Adrenal gland (tissue), 9 donors: ENCODE measurements at regions not wholly inside any gene's neighbourhood (a gene's known extent, or its start where the extent isn't known, plus 50 kb on each side); places are given as distances from the start of the nearest gene placed in this dataset.

Experiments
- DNase-seq, 7 donors: peaks; one replicate each; pipeline ENCODE4 v3.0.0-alpha.2; 2019 to 2020
- H3K27ac ChIP-seq, 5 donors: fragments of 200-600 bp; sonication (generic) in 4 of 5; 1 replicate in 3 of 5; 2 replicates in 2 of 5; pipeline versions ENCODE4 v1.5.1 to v1.8.0; 2016 to 2020; ENCODE audit warnings: mild to moderate bottlenecking in 1 of 5
- H3K27me3 ChIP-seq: fragments of 200-600 bp; 2 replicates; pipeline ENCODE4 v1.8.0; 2021
- H3K36me3 ChIP-seq, 2 donors: fragments of 200-600 bp; replicated peaks in 1 of 2; 1 replicate in 1 of 2; 2 replicates in 1 of 2; pipeline versions ENCODE4 v1.5.1 to v1.8.0; 2018 to 2022
- H3K4me1 ChIP-seq, 2 donors: fragments of 200-600 bp; replicated peaks in 1 of 2; 1 replicate in 1 of 2; 2 replicates in 1 of 2; pipeline versions ENCODE4 v1.5.1 to v1.8.0; 2018 to 2021
- H3K4me3 ChIP-seq, 4 donors: fragments of 200-600 bp; sonication (generic) in 3 of 4; one replicate each; pipeline ENCODE4 v1.5.1; 2016 to 2018
- H3K9me3 ChIP-seq, 3 donors: fragments of 200-600 bp; sonication (generic) in 1 of 3; replicated peaks in 1 of 3; 1 replicate in 2 of 3; 2 replicates in 1 of 3; pipeline versions ENCODE4 v1.5.1 to v1.8.0; 2016 to 2021
- POLR2A ChIP-seq, 2 donors: fragments of 450-650 bp; IDR thresholded peaks; one replicate each; pipeline ENCODE4 v1.6.1; 2017; ENCODE audit warnings: antibody characterized with exemption in 2 of 2, mild to moderate bottlenecking in 2 of 2, moderate library complexity in 1 of 2
- WGBS, 4 donors: extraction: QIAGEN DNeasy Blood & Tissue Kit in 2 of 4; methylation state at CpG; one replicate each; pipeline versions ENCODE4 v1.1.5 to v1.1.7; 2013 to 2017; 5-methylcytosine and 5-hydroxymethylcytosine counted together
- intact Hi-C, 2 donors: fragments of 100-400 bp; cut with DNase I; formaldehyde crosslinking; loops; one replicate each; pipeline versions ENCODE4 v1.14.1 to v1.15.0; 2022 to 2023
- TF ChIP-seq, protein P1 (sequence below), 6 experiments: fragments of 450-650 bp in 4 of 6; fragments of 200-600 bp in 2 of 6; sonication (generic) in 1 of 6; IDR thresholded peaks; 1 replicate in 5 of 6; 2 replicates in 1 of 6; pipeline versions ENCODE4 v1.5.1 to v1.8.0; 2016 to 2021; ENCODE audit warnings: antibody characterized with exemption in 6 of 6, mild to moderate bottlenecking in 2 of 6, moderate library complexity in 1 of 6
- donor health status: healthy with polysubstance abuse.
- donor health status: Bipolar disorder and iron deficiency.
- donor health status: DM: yes; HTN: yes; CAD: no.
- donor health status: DM: no; HTN: no; CAD: no.
- donor health status: DM: no; HTN: no; CAD: no.

GRCh38 chr2:217505303-217505702 lies 497.5 kb downstream of the TNS1 start:
- TF ChIP-seq POLR2A (IDR thresholded peaks at IDR 0.05) = no peak
- TF ChIP-seq, protein P1, sequence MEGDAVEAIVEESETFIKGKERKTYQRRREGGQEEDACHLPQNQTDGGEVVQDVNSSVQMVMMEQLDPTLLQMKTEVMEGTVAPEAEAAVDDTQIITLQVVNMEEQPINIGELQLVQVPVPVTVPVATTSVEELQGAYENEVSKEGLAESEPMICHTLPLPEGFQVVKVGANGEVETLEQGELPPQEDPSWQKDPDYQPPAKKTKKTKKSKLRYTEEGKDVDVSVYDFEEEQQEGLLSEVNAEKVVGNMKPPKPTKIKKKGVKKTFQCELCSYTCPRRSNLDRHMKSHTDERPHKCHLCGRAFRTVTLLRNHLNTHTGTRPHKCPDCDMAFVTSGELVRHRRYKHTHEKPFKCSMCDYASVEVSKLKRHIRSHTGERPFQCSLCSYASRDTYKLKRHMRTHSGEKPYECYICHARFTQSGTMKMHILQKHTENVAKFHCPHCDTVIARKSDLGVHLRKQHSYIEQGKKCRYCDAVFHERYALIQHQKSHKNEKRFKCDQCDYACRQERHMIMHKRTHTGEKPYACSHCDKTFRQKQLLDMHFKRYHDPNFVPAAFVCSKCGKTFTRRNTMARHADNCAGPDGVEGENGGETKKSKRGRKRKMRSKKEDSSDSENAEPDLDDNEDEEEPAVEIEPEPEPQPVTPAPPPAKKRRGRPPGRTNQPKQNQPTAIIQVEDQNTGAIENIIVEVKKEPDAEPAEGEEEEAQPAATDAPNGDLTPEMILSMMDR (IDR thresholded peaks at IDR 0.05) = no peak
- H3K27me3 ChIP-seq = no peaks in the 10 kb centered on the region
- H3K27ac ChIP-seq = no peak overlapping the region
- peaks cover 0 to 3% of the 10 kb centered on the region in 2 donors for H3K4me1 ChIP-seq
- intact Hi-C loops = no loop called here
- no peaks in the 10 kb centered on the region for H3K9me3 ChIP-seq
- no peak overlapping the region for H3K4me3 ChIP-seq
- no peaks in the 10 kb centered on the region for H3K36me3 ChIP-seq
- no peak for DNase-seq
- 84 to 100% (median 99%) methylated on average over 1 of the region's 1 CpG for WGBS, 4 donors

DNA sequence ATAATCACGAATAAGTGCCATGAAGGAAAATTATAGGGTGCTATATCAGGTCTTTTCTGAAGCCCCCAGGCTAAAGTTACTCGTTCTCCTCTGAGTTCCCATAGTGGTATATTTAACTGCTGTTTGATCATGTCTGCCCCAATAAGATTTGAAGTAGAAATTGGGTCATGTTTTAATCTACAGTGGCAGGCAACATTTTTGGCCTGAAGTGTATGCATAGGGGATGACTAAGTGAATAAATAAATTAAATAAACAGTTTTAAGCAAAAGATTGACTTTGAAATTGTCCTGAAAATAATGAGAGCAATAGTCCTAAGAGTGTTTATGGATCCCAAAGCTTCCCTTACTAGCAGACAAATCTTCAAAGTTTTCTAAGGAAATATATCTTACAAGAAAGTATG lies 500.9 kb downstream of the TNS1 start:
- TF ChIP-seq POLR2A (IDR thresholded peaks at IDR 0.05) = no peak
- TF ChIP-seq, protein P1 (IDR thresholded peaks at IDR 0.05) = no peak
- no peaks in the 10 kb centered on the region for H3K9me3 ChIP-seq
- no peak for DNase-seq
- no peaks in the 10 kb centered on the region for H3K4me1 ChIP-seq
- H3K27ac ChIP-seq = no peak overlapping the region
- no peak overlapping the region for H3K4me3 ChIP-seq
- no peaks in the 10 kb centered on the region for H3K27me3 ChIP-seq
- WGBS, 4 donors = 88 to 90% (median 89%) methylated on average over 2 of the region's 2 CpGs
- intact Hi-C loops = no loop called here
- H3K36me3 ChIP-seq = no peaks in the 10 kb centered on the region

DNA sequence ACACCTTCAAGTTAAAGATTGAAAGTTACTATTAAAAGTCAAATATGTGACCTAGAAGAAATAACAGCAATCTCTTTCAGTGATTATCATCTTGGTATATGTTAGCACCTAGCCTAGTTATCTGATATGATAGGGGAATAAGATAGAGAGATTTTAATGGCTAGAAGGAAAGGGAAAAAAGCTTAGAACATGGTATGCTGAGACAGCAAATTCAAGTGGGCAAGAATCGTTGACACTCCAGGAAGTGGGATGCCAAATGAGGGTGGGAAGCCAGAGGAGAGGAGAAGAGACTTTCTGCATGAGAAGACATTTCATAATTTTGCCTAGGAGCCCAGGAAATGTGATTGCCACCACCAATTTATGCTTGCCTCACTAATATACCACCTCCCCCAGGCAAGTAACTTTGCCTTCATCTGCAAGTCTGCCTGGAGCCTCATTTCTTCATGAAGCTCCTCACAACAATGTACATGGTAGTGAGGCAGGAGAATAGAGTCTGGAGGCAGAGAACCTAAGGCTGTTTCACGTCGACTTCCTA lies 504.9 kb downstream of the TNS1 start:
- H3K9me3 ChIP-seq = no peaks in the 10 kb centered on the region
- no peaks in the 10 kb centered on the region for H3K36me3 ChIP-seq
- no peak overlapping the region for H3K27ac ChIP-seq
- H3K27me3 ChIP-seq = no peaks in the 10 kb centered on the region
- TF ChIP-seq, protein P1 (IDR thresholded peaks at IDR 0.05) = no peak
- no peak for TF ChIP-seq POLR2A (IDR thresholded peaks at IDR 0.05)
- DNase-seq = no peak
- intact Hi-C loops = no loop called here
- WGBS, 4 donors = 73 to 80% (median 77%) methylated on average over 3 of the region's 3 CpGs
- no peaks in the 10 kb centered on the region for H3K4me1 ChIP-seq
- H3K4me3 ChIP-seq = no peak overlapping the region

DNA sequence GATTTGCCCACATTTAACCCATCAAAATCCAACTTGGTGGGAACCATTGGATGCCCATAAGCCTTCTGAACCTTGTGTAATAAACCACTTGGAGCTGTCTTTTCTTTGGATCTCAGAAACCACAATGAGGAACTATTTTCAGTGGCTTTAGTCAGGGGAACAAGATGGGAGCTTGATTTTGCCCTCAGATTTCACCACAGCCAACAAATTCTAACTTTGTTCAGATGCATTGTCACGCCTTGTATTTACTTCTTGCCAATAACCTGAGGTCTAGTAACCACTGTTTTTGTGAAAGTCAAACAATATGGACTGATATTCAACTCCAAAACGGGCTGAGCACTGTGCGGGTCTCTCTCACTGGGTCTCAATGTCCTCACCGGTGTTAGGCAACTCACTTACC lies 508.2 kb downstream of the TNS1 start:
- Histone ChIP-seq H3K36me3 (no peaks in the 10 kb centered on the region), H3K4me1 (no peaks in the 10 kb centered on the region), H3K9me3 (no peaks in the 10 kb centered on the region), H3K27ac (no peak overlapping the region), H3K27me3 (no peaks in the 10 kb centered on the region), H3K4me3 (no peak overlapping the region)
- intact Hi-C loops = no loop called here
- 84 to 94% (median 90%) methylated on average over 4 of the region's 4 CpGs for WGBS, 4 donors
- TF ChIP-seq, protein P1 (IDR thresholded peaks at IDR 0.05) = no peak
- TF ChIP-seq POLR2A (IDR thresholded peaks at IDR 0.05) = no peak
- no peak for DNase-seq
